ENCODE measurements at regions not wholly inside any gene's neighbourhood (a gene's known extent, or its start where the extent isn't known, plus 50 kb on each side); places are given as distances from the start of the nearest gene placed in this dataset. TPM values are rescaled to one million over a fixed set of nuclear protein-coding genes. Genes with fewer than 3 reads are reported as not detected.

GRCh38 chr2:33670392-33670937, 71.4 kb upstream of the FAM98A start:
- no peak for DNase-seq (ENCODE audit: low spot score)

- DNase-seq (ENCODE audit: low spot score): no peak
These were observed 67.8 kb upstream of the FAM98A start for GRCh38 chr2:33666879-33667278.

GRCh38 chr2:33665039-33665438, 65.9 kb upstream of the FAM98A start:
- no peak for DNase-seq (ENCODE audit: low spot score)

GRCh38 chr2:33660416-33661123, 61.5 kb upstream of the FAM98A start:
- no peak for DNase-seq (ENCODE audit: low spot score)

- DNase-seq (ENCODE audit: low spot score): no peak
These were observed 56.7 kb upstream of the FAM98A start for GRCh38 chr2:33655626-33656320.

GRCh38 chr2:33652830-33653229, 53.7 kb upstream of the FAM98A start:
- no peak for DNase-seq (ENCODE audit: low spot score)

- no peak for DNase-seq (ENCODE audit: low spot score)
These were observed 51.1 kb upstream of the FAM98A start for GRCh38 chr2:33650171-33650570.

Small RNA genes in the stretch of these regions (microRNA-seq; reads per million reads assigned to microRNA genes)
- not detected for gene MIR548AD (ENCODE audit: borderline number of aligned reads)

All from mesenteric fat pad (tissue), 1 donor.